ENCODE measurements at regions not wholly inside any gene's neighbourhood (a gene's known extent, or its start where the extent isn't known, plus 50 kb on each side); places are given as distances from the start of the nearest gene placed in this dataset.
A peak's percentile ranks its signal among the peaks of the same experiment; 100 is the strongest.

GRCh38 chr5:158159621-158160020 lies 300.7 kb upstream of the CLINT1 start:
- 85 to 93% methylated on average over 4 of the region's 4 CpGs for WGBS, 2 experiments (ENCODE audit: low coverage in 1 of 2, low lambda C conversion rate in 2 of 2, missing lambda C conversion rate in 2 of 2)
- Histone ChIP-seq H3K36me3 (ENCODE audit: low read depth) (no peaks in the 10 kb centered on the region), H3K4me2 (ENCODE audit: unreplicated experiment) (no peak overlapping the region), H3K9me2 (ENCODE audit: insufficient read depth) (no peaks in the 10 kb centered on the region), H3K79me2 (ENCODE audit: insufficient read depth) (no peaks in the 10 kb centered on the region), H3F3A (ENCODE audit: insufficient read depth) (0 out of 2 replicates have a peak, but pooled peaks cover 9% of the 10 kb centered on the region), H3K4me3 (no peak overlapping the region), H3K27ac (no peak overlapping the region), H2AFZ (no peak overlapping the region), H3K4me1 (ENCODE audit: insufficient read depth) (peaks cover 16% of the 10 kb centered on the region), H3K9ac (no peak overlapping the region), H4K20me1 (ENCODE audit: insufficient read depth) (no peaks in the 10 kb centered on the region), H3K9me3 (ENCODE audit: low read depth) (no peaks in the 10 kb centered on the region), H3K27me3 (replicated peaks; ENCODE audit: insufficient read depth) (no peaks in the 10 kb centered on the region)
- TF ChIP-seq EZH2phosphoT487 (IDR thresholded peaks at IDR 0.05; ENCODE audit: insufficient read depth, low read depth) (no peak), EZH2 (IDR thresholded peaks at IDR 0.05; ENCODE audit: insufficient read depth, poor library complexity, severe bottlenecking) (no peak)
- in situ Hi-C loops (cut with MboI): no loop called here
- no peak for DNase-seq

DNA sequence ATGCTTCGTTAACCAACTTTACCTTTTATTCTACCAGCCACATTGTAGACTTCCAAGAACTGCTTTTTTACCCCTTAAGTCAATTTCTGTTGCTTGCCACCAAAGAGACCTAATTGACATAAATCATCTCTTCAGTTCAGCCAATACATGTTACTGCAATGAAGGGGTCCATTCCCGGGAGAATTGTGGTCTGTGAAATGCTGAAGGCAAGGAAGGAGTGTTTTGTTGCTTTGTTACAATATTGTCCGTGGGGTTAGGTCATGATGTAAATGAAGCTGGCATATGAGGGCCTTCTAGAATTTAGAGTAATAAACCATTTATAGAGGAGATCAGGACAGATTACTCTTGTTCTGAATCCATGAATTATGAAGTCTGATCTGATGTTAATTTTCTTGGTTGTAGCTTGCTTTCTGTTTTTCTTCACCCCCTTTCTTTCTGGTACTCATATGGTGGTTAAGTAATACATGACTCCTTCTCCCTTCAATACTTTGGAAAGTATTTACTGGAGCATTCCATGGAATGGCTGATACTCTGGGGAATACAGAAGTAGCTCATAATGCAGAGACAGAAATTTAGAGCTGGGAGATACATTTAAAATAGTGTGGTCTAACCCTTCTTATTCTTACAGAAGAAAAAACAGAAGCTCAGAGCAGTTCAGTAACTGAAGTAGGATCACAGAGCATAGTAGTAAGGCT lies 297.0 kb upstream of the CLINT1 start:
- H3K4me2 ChIP-seq (ENCODE audit: unreplicated experiment): no peak overlapping the region
- H3K27me3 ChIP-seq (replicated peaks; ENCODE audit: insufficient read depth): no peaks in the 10 kb centered on the region
- H3K4me3 ChIP-seq: no peak overlapping the region
- peaks cover 22% of the 10 kb centered on the region for H3K4me1 ChIP-seq (ENCODE audit: insufficient read depth)
- no peak overlapping the region for H3K9ac ChIP-seq
- H4K20me1 ChIP-seq (ENCODE audit: insufficient read depth): no peaks in the 10 kb centered on the region
- H3K79me2 ChIP-seq (ENCODE audit: insufficient read depth): no peaks in the 10 kb centered on the region
- 77 to 80% methylated on average over 3 of the region's 3 CpGs for WGBS, 2 experiments (ENCODE audit: low coverage in 1 of 2, low lambda C conversion rate in 2 of 2, missing lambda C conversion rate in 2 of 2)
- H3K27ac ChIP-seq: no peak overlapping the region
- H3K9me3 ChIP-seq (ENCODE audit: low read depth): no peaks in the 10 kb centered on the region
- no peak overlapping the region for H2AFZ ChIP-seq
- DNase-seq: peak; percentile 41
- TF ChIP-seq EZH2phosphoT487 (IDR thresholded peaks at IDR 0.05; ENCODE audit: insufficient read depth, low read depth) (no peak), EZH2 (IDR thresholded peaks at IDR 0.05; ENCODE audit: insufficient read depth, poor library complexity, severe bottlenecking) (no peak)
- no peaks in the 10 kb centered on the region for H3K36me3 ChIP-seq (ENCODE audit: low read depth)
- 0 out of 2 replicates have a peak, but pooled peaks cover 10% of the 10 kb centered on the region for H3F3A ChIP-seq (ENCODE audit: insufficient read depth)
- in situ Hi-C loops (cut with MboI): no loop called here
- no peaks in the 10 kb centered on the region; the same call in 1 of the 2 replicates for H3K9me2 ChIP-seq (ENCODE audit: insufficient read depth)

GRCh38 chr5:158155067-158155466 lies 296.1 kb upstream of the CLINT1 start:
- Histone ChIP-seq H4K20me1 (ENCODE audit: insufficient read depth) (no peaks in the 10 kb centered on the region), H3K4me2 (ENCODE audit: unreplicated experiment) (peak overlapping the region; percentile 27), H3K9me2 (ENCODE audit: insufficient read depth) (no peaks in the 10 kb centered on the region; the same call in 1 of the 2 replicates), H3K79me2 (ENCODE audit: insufficient read depth) (no peaks in the 10 kb centered on the region), H3K36me3 (ENCODE audit: low read depth) (no peaks in the 10 kb centered on the region), H3K9ac (no peak overlapping the region), H3F3A (ENCODE audit: insufficient read depth) (0 out of 2 replicates have a peak, but pooled peaks cover 10% of the 10 kb centered on the region), H3K27me3 (replicated peaks; ENCODE audit: insufficient read depth) (no peaks in the 10 kb centered on the region), H3K9me3 (ENCODE audit: low read depth) (no peaks in the 10 kb centered on the region), H2AFZ (no peak overlapping the region), H3K27ac (no peak overlapping the region), H3K4me3 (no peak overlapping the region), H3K4me1 (ENCODE audit: insufficient read depth) (peaks cover 22% of the 10 kb centered on the region)
- DNase-seq: peak; percentile 32
- TF ChIP-seq EZH2phosphoT487 (IDR thresholded peaks at IDR 0.05; ENCODE audit: insufficient read depth, low read depth): no peak
- no peak for TF ChIP-seq EZH2 (IDR thresholded peaks at IDR 0.05; ENCODE audit: insufficient read depth, poor library complexity, severe bottlenecking)
- 45 to 50% methylated on average over 4 of the region's 4 CpGs for WGBS, 2 experiments (ENCODE audit: low coverage in 1 of 2, low lambda C conversion rate in 2 of 2, missing lambda C conversion rate in 2 of 2)
- in situ Hi-C loops (cut with MboI): no loop called here

- peak overlapping the region; percentile 27 for H3K4me2 ChIP-seq (ENCODE audit: unreplicated experiment)
- no peaks in the 10 kb centered on the region for H3K36me3 ChIP-seq (ENCODE audit: low read depth)
- no peak overlapping the region for H3K4me3 ChIP-seq
- peaks cover 22% of the 10 kb centered on the region for H3K4me1 ChIP-seq (ENCODE audit: insufficient read depth)
- H3K9me2 ChIP-seq (ENCODE audit: insufficient read depth): no peaks in the 10 kb centered on the region; the same call in 1 of the 2 replicates
- 11 to 16% methylated on average over 3 of the region's 3 CpGs for WGBS, 2 experiments (ENCODE audit: low coverage in 1 of 2, low lambda C conversion rate in 2 of 2, missing lambda C conversion rate in 2 of 2)
- 0 out of 2 replicates have a peak, but pooled peaks cover 10% of the 10 kb centered on the region for H3F3A ChIP-seq (ENCODE audit: insufficient read depth)
- H3K79me2 ChIP-seq (ENCODE audit: insufficient read depth): no peaks in the 10 kb centered on the region
- H3K27me3 ChIP-seq (replicated peaks; ENCODE audit: insufficient read depth): no peaks in the 10 kb centered on the region
- no peak overlapping the region for H3K9ac ChIP-seq
- H3K27ac ChIP-seq: no peak overlapping the region
- H3K9me3 ChIP-seq (ENCODE audit: low read depth): no peaks in the 10 kb centered on the region
- in situ Hi-C loops (cut with MboI): no loop called here
- H4K20me1 ChIP-seq (ENCODE audit: insufficient read depth): no peaks in the 10 kb centered on the region
- no peak overlapping the region for H2AFZ ChIP-seq
- DNase-seq: peak; percentile 90
- TF ChIP-seq EZH2 (IDR thresholded peaks at IDR 0.05; ENCODE audit: insufficient read depth, poor library complexity, severe bottlenecking): no peak
- TF ChIP-seq EZH2phosphoT487 (IDR thresholded peaks at IDR 0.05; ENCODE audit: insufficient read depth, low read depth): no peak
These were observed 295.5 kb upstream of the CLINT1 start for GRCh38 chr5:158154226-158155005.

Measured in GM23248 (cell line).